DOHH2 (cell line): ENCODE measurements at regions not wholly inside any gene's neighbourhood (a gene's known extent, or its start where the extent isn't known, plus 50 kb on each side); places are given as distances from the start of the nearest gene placed in this dataset.

Source experiments
- EZH2phosphoT487 ChIP-seq: fragments of 200-600 bp; sonication (generic); IDR thresholded peaks from 2 replicates; pipeline ENCODE4 v1.6.1; 2017; ENCODE audit warnings: borderline replicate concordance, mild to moderate bottlenecking, antibody characterized with exemption, low read length, moderate library complexity, mixed read lengths
- TF ChIP-seq, protein P1 (sequence below): fragments of 200-600 bp; sonication (generic); IDR thresholded peaks from one replicate; pipeline ENCODE4 v1.5.1; 2014; ENCODE audit warnings: antibody characterized with exemption, mild to moderate bottlenecking, low read depth, low read length; ENCODE audit not compliant: poor library complexity, severe bottlenecking

- TF ChIP-seq, protein P1, sequence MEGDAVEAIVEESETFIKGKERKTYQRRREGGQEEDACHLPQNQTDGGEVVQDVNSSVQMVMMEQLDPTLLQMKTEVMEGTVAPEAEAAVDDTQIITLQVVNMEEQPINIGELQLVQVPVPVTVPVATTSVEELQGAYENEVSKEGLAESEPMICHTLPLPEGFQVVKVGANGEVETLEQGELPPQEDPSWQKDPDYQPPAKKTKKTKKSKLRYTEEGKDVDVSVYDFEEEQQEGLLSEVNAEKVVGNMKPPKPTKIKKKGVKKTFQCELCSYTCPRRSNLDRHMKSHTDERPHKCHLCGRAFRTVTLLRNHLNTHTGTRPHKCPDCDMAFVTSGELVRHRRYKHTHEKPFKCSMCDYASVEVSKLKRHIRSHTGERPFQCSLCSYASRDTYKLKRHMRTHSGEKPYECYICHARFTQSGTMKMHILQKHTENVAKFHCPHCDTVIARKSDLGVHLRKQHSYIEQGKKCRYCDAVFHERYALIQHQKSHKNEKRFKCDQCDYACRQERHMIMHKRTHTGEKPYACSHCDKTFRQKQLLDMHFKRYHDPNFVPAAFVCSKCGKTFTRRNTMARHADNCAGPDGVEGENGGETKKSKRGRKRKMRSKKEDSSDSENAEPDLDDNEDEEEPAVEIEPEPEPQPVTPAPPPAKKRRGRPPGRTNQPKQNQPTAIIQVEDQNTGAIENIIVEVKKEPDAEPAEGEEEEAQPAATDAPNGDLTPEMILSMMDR, result no peak
- no peak for TF ChIP-seq EZH2phosphoT487
These were observed 159.5 kb downstream of the C9orf152 start for GRCh38 chr9:110048403-110048975.
